ENCODE measurements at regions not wholly inside any gene's neighbourhood (a gene's known extent, or its start where the extent isn't known, plus 50 kb on each side); places are given as distances from the start of the nearest gene placed in this dataset.
"Not testable (repeated sequence)": the region's sequence is repeated elsewhere in the genome, so short reads cannot be mapped to it uniquely, and the experiment has no call there.

GRCh38 chr6:126721581-126722160 is 381.8 kb downstream of the CENPW start:
- Histone ChIP-seq H3K36me3 (no peaks in the 10 kb centered on the region), H3K27ac (no peak overlapping the region), H3K4me3 (no peak overlapping the region), H3K27me3 (no peaks in the 10 kb centered on the region), H3K4me1 (ENCODE audit: low read depth) (peaks cover 15% of the 10 kb centered on the region), H3K9me3 (ENCODE audit: low read depth) (no peaks in the 10 kb centered on the region)
- DNase-seq (ENCODE audit: low read depth in 1 of 2, low spot score in 1 of 2) = peak in 1 of 2 donors; percentile 83
- TF ChIP-seq CTCF (IDR thresholded peaks at IDR 0.05; ENCODE audit: low read depth, low read length) = no peak

DNA sequence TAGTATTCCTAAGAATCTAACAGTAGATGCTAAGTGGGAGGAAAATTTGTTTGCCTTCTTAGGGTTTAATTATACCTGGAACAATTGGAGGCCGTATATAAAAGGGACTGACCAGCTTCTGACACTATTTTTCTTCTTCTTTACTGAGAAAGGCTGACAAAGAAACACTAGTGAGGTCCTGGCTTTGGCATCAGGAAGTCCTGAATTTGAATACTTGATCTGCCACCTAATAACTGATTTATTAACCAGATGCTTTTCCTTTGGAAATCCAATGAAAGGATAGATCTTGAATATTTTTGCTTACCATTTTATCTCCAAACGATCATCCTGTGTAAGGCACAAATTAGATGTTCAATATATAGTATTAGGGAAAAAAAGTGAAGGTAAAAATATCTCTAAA is 382.5 kb downstream of the CENPW start:
- no peak overlapping the region for H3K27ac ChIP-seq
- TF ChIP-seq CTCF (IDR thresholded peaks at IDR 0.05; ENCODE audit: low read depth, low read length) = no peak

GRCh38 chr6:126723541-126724170 is 383.7 kb downstream of the CENPW start:
- no peak for DNase-seq (ENCODE audit: low read depth in 1 of 2, low spot score in 1 of 2)
- peaks cover 8% of the 10 kb centered on the region for H3K4me1 ChIP-seq (ENCODE audit: low read depth)
- no peak for TF ChIP-seq CTCF (IDR thresholded peaks at IDR 0.05; ENCODE audit: low read depth, low read length)
- H3K27me3 ChIP-seq = no peaks in the 10 kb centered on the region
- no peak overlapping the region for H3K27ac ChIP-seq
- no peak overlapping the region for H3K4me3 ChIP-seq
- no peaks in the 10 kb centered on the region for H3K9me3 ChIP-seq (ENCODE audit: low read depth)
- H3K36me3 ChIP-seq = no peaks in the 10 kb centered on the region

More for the DNA sequence above, 382.5 kb downstream of the CENPW start:
- H3K27me3 ChIP-seq = no peaks in the 10 kb centered on the region
- no peak overlapping the region for H3K4me3 ChIP-seq
- H3K36me3 ChIP-seq = no peaks in the 10 kb centered on the region
- peaks cover 8% of the 10 kb centered on the region for H3K4me1 ChIP-seq (ENCODE audit: low read depth)
- DNase-seq (ENCODE audit: low read depth in 1 of 2, low spot score in 1 of 2) = no peak
- no peaks in the 10 kb centered on the region for H3K9me3 ChIP-seq (ENCODE audit: low read depth)

GRCh38 chr6:126724821-126725220 is 384.9 kb downstream of the CENPW start:
- no peak overlapping the region for H3K27ac ChIP-seq
- no peak for DNase-seq (ENCODE audit: low read depth in 1 of 2, low spot score in 1 of 2)
- H3K27me3 ChIP-seq = no peaks in the 10 kb centered on the region
- no peaks in the 10 kb centered on the region for H3K9me3 ChIP-seq (ENCODE audit: low read depth)
- no peak overlapping the region for H3K4me3 ChIP-seq
- no peaks in the 10 kb centered on the region for H3K36me3 ChIP-seq
- H3K4me1 ChIP-seq (ENCODE audit: low read depth) = no peaks in the 10 kb centered on the region
- no peak for TF ChIP-seq CTCF (IDR thresholded peaks at IDR 0.05; ENCODE audit: low read depth, low read length)

DNA sequence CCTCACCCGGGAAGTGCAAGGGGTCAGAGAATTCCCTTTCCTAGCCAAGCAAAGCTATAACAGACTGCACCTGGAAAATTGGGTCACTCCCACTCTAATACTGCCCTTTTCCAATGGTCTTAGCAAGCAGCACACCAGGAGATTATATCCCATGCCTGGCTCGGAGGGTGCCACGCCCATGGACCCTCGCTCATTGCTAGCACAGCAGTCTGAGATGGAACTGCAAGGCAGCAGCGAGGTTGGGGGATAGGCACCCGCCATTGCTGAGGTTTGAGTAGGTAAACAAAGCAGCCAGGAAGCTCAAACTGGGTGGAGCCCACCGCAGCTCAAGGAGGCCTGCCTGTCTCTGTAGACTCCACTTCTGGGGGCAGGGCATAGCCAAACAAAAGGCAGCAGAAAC is 386.5 kb downstream of the CENPW start:
- not testable (repeated sequence) for H3K27me3 ChIP-seq; H3K36me3 ChIP-seq; H3K4me1 ChIP-seq (ENCODE audit: low read depth); H3K4me3 ChIP-seq; DNase-seq (ENCODE audit: low read depth in 1 of 2, low spot score in 1 of 2); H3K9me3 ChIP-seq (ENCODE audit: low read depth); H3K27ac ChIP-seq

DNA sequence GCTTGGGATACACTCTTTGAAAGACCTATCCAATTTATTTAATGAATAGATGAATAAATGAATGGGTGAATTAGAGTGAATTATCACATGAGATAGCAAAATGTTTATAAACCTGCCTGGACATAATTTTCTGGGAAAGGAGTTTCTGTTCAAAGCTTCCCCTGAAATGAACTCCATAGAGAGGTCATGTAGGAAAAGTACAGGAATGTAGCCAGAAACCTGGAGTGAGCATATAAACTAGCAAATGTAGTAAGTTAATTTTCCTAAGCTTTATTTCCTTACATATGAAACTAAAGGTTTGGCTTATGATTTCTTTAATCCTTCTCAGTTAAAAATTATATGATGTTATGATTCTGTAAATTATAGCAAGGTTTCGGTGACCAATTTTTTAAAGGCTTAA is 380.3 kb upstream of the RSPO3 start:
- no peak for DNase-seq (ENCODE audit: low read depth in 1 of 2, low spot score in 1 of 2)
- no peak overlapping the region for H3K27ac ChIP-seq
- H3K4me3 ChIP-seq = no peak overlapping the region
- no peak for TF ChIP-seq CTCF (IDR thresholded peaks at IDR 0.05; ENCODE audit: low read depth, low read length)
- no peaks in the 10 kb centered on the region for H3K9me3 ChIP-seq (ENCODE audit: low read depth)
- no peaks in the 10 kb centered on the region for H3K27me3 ChIP-seq
- no peaks in the 10 kb centered on the region for H3K4me1 ChIP-seq (ENCODE audit: low read depth)
- no peaks in the 10 kb centered on the region for H3K36me3 ChIP-seq

Measured in cardiac muscle cell (in vitro differentiated cells and primary cell).